ENCODE measurements at regions not wholly inside any gene's neighbourhood (a gene's known extent, or its start where the extent isn't known, plus 50 kb on each side); places are given as distances from the start of the nearest gene placed in this dataset.

DNA sequence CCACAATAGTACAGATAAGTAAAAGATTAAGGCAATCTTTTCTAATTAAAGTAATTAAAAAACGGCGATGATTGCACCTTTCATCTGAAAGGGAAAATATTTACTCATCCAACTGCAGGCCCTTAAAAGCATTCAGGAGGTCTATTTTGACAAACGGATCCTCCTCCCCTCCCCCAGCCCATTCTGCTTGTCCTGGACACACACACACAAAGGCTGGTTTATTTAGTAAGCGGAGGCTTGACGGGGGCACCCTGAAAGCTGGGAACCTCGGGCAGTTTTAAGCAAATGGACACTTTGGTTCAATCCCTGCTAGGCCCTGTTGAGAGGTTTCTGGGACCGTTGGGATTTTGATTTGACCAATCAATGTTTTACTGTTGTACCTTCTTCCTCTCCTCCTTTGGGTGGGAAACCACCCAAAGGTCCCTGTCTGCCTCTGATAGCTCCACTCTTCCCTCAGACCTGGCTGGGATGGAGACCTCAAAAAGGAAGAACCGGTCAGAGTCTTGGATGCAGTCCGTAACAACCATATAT, 135.8 kb upstream of the HAAO start:
- no peak for DNase-seq (ENCODE audit: low spot score)
- in situ Hi-C loops (cut with MboI; ENCODE audit: low pct_unique_long_range_greater_than_20kb, low sequenced_read_pairs, unreplicated experiment): no loop called here
- TF ChIP-seq, protein P1, sequence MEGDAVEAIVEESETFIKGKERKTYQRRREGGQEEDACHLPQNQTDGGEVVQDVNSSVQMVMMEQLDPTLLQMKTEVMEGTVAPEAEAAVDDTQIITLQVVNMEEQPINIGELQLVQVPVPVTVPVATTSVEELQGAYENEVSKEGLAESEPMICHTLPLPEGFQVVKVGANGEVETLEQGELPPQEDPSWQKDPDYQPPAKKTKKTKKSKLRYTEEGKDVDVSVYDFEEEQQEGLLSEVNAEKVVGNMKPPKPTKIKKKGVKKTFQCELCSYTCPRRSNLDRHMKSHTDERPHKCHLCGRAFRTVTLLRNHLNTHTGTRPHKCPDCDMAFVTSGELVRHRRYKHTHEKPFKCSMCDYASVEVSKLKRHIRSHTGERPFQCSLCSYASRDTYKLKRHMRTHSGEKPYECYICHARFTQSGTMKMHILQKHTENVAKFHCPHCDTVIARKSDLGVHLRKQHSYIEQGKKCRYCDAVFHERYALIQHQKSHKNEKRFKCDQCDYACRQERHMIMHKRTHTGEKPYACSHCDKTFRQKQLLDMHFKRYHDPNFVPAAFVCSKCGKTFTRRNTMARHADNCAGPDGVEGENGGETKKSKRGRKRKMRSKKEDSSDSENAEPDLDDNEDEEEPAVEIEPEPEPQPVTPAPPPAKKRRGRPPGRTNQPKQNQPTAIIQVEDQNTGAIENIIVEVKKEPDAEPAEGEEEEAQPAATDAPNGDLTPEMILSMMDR (IDR thresholded peaks at IDR 0.05; ENCODE audit: extremely low read depth, insufficient read depth, missing control alignments): no peak

DNA sequence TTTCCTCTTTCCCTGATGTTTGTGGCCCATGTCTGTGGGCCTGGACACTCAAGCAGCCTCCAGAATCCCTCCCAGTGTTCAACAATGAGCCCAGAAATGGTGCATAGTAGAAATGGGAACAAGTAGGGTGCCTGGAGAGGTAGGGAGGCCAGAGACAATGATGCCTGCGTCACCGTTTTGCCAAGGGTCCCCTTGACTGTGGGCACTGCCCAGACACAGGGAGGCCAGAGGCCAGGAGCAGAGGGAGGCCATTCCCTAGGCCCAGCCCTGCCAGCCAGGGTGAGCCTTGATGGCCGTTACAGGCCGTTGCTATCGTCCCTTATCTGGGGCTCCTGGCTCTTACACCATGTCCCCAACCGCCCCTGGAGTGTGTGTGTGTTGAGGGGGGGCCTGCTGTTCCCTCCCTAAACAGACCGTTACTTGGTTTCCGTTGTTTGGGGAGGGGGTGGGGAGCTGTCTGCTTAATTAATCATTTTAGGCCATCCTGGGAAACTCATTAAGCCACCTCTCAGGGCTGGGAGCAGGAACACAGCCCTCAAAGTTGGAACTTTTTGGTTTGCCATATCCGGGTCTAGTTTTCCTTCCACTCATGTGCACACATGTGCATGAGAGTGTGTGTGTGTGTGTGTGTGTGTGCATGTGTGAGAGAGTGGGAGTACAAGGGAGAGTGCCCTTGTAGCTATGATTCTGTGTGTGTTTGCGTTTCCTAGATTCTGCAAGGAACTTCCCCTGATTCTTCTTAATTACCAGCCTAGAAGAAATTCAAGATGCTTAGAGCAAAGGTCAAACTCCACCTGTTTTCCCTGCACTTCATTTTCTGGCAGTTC, 135.2 kb upstream of the HAAO start:
- TF ChIP-seq, protein P1 (IDR thresholded peaks at IDR 0.05; ENCODE audit: extremely low read depth, insufficient read depth, missing control alignments): no peak
- DNase-seq (ENCODE audit: low spot score): no peak
- in situ Hi-C loops (cut with MboI; ENCODE audit: low pct_unique_long_range_greater_than_20kb, low sequenced_read_pairs, unreplicated experiment): no loop called here

DNA sequence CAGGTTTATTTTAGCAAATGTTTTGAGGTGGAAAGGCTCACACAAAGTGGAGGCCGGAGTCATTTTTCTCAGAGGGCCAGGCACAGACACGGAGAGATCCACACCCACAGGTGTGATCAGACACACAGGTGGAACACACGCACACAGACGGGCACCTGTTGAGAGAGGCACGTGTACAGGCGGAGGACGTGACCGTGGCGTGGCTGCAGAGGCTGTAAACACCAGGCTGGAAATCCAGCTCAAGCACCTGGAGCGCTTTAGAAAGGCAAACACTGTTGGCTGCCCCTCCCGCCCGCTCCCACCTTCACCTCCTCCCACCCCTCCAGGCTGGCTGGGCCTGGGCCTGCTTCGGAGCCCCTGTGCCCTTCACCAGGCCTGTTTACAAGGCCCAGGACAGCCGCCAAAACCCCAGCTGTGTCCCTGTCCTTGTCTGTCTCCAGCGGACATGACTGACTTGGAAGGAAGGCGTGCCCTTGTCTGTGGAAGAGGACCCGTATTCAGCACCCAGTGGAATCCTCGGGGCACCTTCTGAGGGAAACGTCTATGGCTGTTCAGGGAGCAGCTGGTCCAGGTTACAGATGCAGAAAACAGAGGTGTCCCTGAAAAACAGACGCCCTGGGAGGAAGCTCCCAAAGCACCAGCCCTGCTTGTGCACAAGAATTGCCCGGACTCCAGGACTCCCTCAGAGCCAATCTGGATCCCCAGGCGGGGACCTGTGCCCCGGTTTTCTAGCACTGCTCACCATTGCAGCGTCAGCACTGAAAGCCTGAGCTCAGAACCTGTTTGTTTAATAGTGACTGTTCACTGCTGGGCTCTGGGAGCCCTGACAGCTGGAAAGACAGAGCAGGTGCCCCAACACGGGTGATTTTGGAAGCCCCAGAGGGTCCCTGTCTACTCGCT, 134.3 kb upstream of the HAAO start:
- TF ChIP-seq, protein P1 (IDR thresholded peaks at IDR 0.05; ENCODE audit: extremely low read depth, insufficient read depth, missing control alignments): no peak
- DNase-seq (ENCODE audit: low spot score): no peak
- in situ Hi-C loops (cut with MboI; ENCODE audit: low pct_unique_long_range_greater_than_20kb, low sequenced_read_pairs, unreplicated experiment): no loop called here

DNA sequence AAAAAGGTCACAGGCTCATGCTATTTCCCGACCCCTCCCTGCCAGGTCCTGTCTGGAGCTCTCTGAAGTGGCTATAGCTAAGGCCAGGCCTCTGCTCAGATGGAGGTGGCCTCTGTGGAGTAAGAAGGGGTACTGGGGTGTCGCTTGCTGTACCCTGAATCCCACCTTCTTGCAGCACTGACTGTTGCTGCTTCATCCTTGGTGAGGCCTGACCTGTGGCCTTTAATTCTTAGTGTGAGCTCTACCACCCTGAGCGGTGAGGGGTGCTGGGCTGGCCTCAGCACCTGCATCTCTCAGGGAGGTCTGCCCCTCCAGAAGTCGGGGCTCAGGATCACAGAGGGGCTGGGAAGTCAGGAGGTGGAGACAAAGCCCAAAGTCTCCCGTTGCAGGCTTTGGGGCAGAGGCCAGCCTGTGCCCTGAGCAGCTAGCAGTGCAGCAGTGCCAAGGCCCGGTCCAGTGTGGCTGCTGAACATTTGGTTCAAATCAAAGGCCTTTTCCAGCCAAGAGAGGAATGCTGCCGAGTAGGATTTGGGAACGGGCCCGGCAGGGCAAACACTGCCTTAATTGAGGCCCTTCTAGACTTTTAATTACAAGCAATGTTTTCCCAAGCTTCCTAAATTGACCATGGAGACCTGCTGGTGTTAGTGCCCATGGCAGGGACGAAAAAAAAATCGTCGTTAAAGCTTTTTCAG, 133.5 kb upstream of the HAAO start:
- TF ChIP-seq, protein P1 (IDR thresholded peaks at IDR 0.05; ENCODE audit: extremely low read depth, insufficient read depth, missing control alignments): no peak
- in situ Hi-C loops (cut with MboI; ENCODE audit: low pct_unique_long_range_greater_than_20kb, low sequenced_read_pairs, unreplicated experiment): no loop called here

DNA sequence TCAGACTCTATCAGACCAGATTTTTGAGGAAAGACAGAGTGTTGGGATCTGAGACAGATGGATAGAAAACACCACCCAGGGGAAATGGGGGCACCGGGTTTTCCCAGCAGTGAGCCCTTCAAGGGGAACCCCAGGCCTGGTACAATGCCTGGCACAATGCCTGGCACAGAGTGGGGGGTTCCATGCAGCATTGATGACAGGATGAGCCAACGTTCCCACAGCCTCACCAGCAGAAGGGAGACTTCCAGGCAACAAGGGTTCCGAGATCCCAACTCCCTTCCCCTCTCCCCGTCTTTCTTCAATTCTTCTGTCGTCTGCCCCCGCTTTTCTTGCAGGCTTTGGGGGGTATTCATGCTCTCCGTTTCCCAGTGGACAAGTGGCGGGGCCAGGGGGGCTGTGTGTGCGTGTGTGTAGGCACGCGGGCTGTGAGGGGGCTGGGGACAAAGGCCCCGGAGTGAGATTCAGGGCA, 132.1 kb upstream of the HAAO start:
- no peak for DNase-seq (ENCODE audit: low spot score)
- TF ChIP-seq, protein P1 (IDR thresholded peaks at IDR 0.05; ENCODE audit: extremely low read depth, insufficient read depth, missing control alignments): no peak
- in situ Hi-C loops (cut with MboI; ENCODE audit: low pct_unique_long_range_greater_than_20kb, low sequenced_read_pairs, unreplicated experiment): no loop called here

More for the DNA sequence above, 133.5 kb upstream of the HAAO start:
- DNase-seq (ENCODE audit: low spot score): no peak
